ENCODE measurements at regions not wholly inside any gene's neighbourhood (a gene's known extent, or its start where the extent isn't known, plus 50 kb on each side); places are given as distances from the start of the nearest gene placed in this dataset.

GRCh38 chr18:11362856-11363255 lies 213.5 kb upstream of the PIEZO2 start:
- TF ChIP-seq POLR2A (IDR thresholded peaks at IDR 0.05) (no peak), CTCF (IDR thresholded peaks at IDR 0.05 in 8 of 11, conservative IDR thresholded peaks at IDR 0.05 in 3 of 11) (no peak), POLR2AphosphoS5 (IDR thresholded peaks at IDR 0.05) (no peak)
